HEK293 (cell line): ENCODE measurements at regions not wholly inside any gene's neighbourhood (a gene's known extent, or its start where the extent isn't known, plus 50 kb on each side); places are given as distances from the start of the nearest gene placed in this dataset.

Experiments
- CTCF ChIA-PET: fragments of 350-600 bp; formaldehyde crosslinking; extraction: SDS; loops from one replicate; lab custom pipeline; 2021; ENCODE audit warnings: antibody characterized with exemption; lab: Yijun Ruan, JAX
- POLR2A ChIA-PET: fragments of 300-600 bp; formaldehyde crosslinking; extraction: SDS; loops from one replicate; lab custom pipeline; 2020; ENCODE audit warnings: antibody characterized with exemption, inconsistent platforms; lab: Yijun Ruan, JAX
- H3K27ac ChIP-seq: fragments of 200-500 bp; sonication (Bioruptor generic); 2 replicates; pipeline ENCODE4 v1.5.1; 2014; ENCODE audit warnings: low read depth, low read length, control low read depth, inconsistent platforms; ENCODE audit errors: extremely low read depth
- H3K36me3 ChIP-seq, 2 experiments: fragments of 200-500 bp in 1 of 2; sonication (Bioruptor generic) in 1 of 2; 1 replicate in 1 of 2; 2 replicates in 1 of 2; pipeline ENCODE4 v1.5.1; 2014 to 2017; ENCODE audit warnings: inconsistent platforms in 2 of 2, low read length in 2 of 2; ENCODE audit not compliant: control insufficient read depth in 2 of 2, insufficient read depth in 1 of 2
- H3K4me1 ChIP-seq: fragments of 200-500 bp; sonication (Bioruptor generic); 2 replicates; pipeline ENCODE4 v1.5.1; 2014; ENCODE audit warnings: mild to moderate bottlenecking, low read length, inconsistent platforms; ENCODE audit not compliant: control insufficient read depth, insufficient read depth
- H3K4me3 ChIP-seq: 2 replicates; pipeline ENCODE4 v1.5.1; 2011; ENCODE audit warnings: low read depth, mild to moderate bottlenecking, control low read depth, low read length, moderate library complexity
- H3K9me3 ChIP-seq: fragments of 200-500 bp; sonication (Bioruptor generic); 2 replicates; pipeline ENCODE4 v1.5.1; 2014; ENCODE audit warnings: low read depth, low read length, inconsistent platforms; ENCODE audit not compliant: control insufficient read depth, insufficient read depth
- BCL6B ChIP-seq: fragments of 450-650 bp; formaldehyde crosslinking; IDR thresholded peaks from 2 replicates; pipeline ENCODE4 v1.5.1; 2017; ENCODE audit warnings: missing biosample characterization, missing genetic modification characterization
- OVOL3 ChIP-seq: fragments of 450-650 bp; formaldehyde crosslinking; IDR thresholded peaks from 2 replicates; pipeline ENCODE4 v1.5.1; 2016; ENCODE audit warnings: missing biosample characterization, missing genetic modification characterization
- TCF7L2 ChIP-seq: IDR thresholded peaks from 2 replicates; pipeline ENCODE4 v1.6.1; 2011; ENCODE audit warnings: low read depth, mild to moderate bottlenecking, inconsistent platforms, low read length, moderate library complexity, borderline replicate concordance
- ZFP41 ChIP-seq: fragments of 450-650 bp; formaldehyde crosslinking; IDR thresholded peaks from 2 replicates; pipeline ENCODE4 v1.5.1; 2016; ENCODE audit warnings: missing biosample characterization, missing genetic modification characterization, borderline replicate concordance
- ZNF146 ChIP-seq: fragments of 450-650 bp; formaldehyde crosslinking; IDR thresholded peaks from 2 replicates; pipeline ENCODE4 v1.5.1; 2016; ENCODE audit warnings: missing biosample characterization, missing genetic modification characterization
- ZNF214 ChIP-seq: fragments of 450-650 bp; formaldehyde crosslinking; IDR thresholded peaks from 2 replicates; pipeline ENCODE4 v1.5.1; 2017; ENCODE audit warnings: missing biosample characterization, mild to moderate bottlenecking, missing genetic modification characterization, borderline replicate concordance
- ZNF280C ChIP-seq: fragments of 450-650 bp; formaldehyde crosslinking; IDR thresholded peaks from 2 replicates; pipeline ENCODE4 v1.5.1; 2016; ENCODE audit warnings: missing biosample characterization, missing genetic modification characterization
- ZNF335 ChIP-seq: fragments of 450-650 bp; formaldehyde crosslinking; conservative IDR thresholded peaks from 2 replicates; pipeline ENCODE4 v1.5.1; 2016; ENCODE audit warnings: missing biosample characterization, missing genetic modification characterization
- ZNF416 ChIP-seq: fragments of 450-650 bp; formaldehyde crosslinking; IDR thresholded peaks from 2 replicates; pipeline ENCODE4 v1.5.1; 2016; ENCODE audit warnings: missing biosample characterization, missing genetic modification characterization
- ZNF510 ChIP-seq: fragments of 450-650 bp; formaldehyde crosslinking; IDR thresholded peaks from 2 replicates; pipeline ENCODE4 v1.5.1; 2018; ENCODE audit warnings: mild to moderate bottlenecking, missing genetic modification characterization, missing biosample characterization; ENCODE audit not compliant: insufficient replicate concordance
- ZSCAN30 ChIP-seq: fragments of 450-650 bp; IDR thresholded peaks from 2 replicates; pipeline ENCODE4 v1.5.1; 2018; ENCODE audit warnings: missing biosample characterization, mild to moderate bottlenecking, missing genetic modification characterization, moderate library complexity
- ZSCAN4 ChIP-seq: fragments of 450-650 bp; formaldehyde crosslinking; IDR thresholded peaks from 2 replicates; pipeline ENCODE4 v1.5.1; 2017; ENCODE audit warnings: missing biosample characterization, missing genetic modification characterization
- TF ChIP-seq, protein P1 (sequence below): fragments of 450-650 bp; formaldehyde crosslinking; IDR thresholded peaks from 2 replicates; pipeline ENCODE4 v1.5.0; 2017; ENCODE audit warnings: missing biosample characterization, missing genetic modification characterization, borderline replicate concordance
- TF ChIP-seq, protein P2 (sequence below): fragments of 450-650 bp; formaldehyde crosslinking; IDR thresholded peaks from 2 replicates; pipeline ENCODE4 v1.5.1; 2016; ENCODE audit warnings: missing biosample characterization, missing genetic modification characterization
- TF ChIP-seq, protein P3 (sequence below): fragments of 450-650 bp; formaldehyde crosslinking; IDR thresholded peaks from 2 replicates; pipeline ENCODE4 v1.5.1; 2016; ENCODE audit warnings: missing biosample characterization, missing genetic modification characterization, borderline replicate concordance
- TF ChIP-seq, protein P4 (sequence below): fragments of 450-650 bp; formaldehyde crosslinking; IDR thresholded peaks from 2 replicates; pipeline ENCODE4 v1.5.1; 2016; ENCODE audit warnings: missing biosample characterization, missing genetic modification characterization
- TF ChIP-seq, protein P5 (sequence below): fragments of 450-650 bp; formaldehyde crosslinking; IDR thresholded peaks from 2 replicates; pipeline ENCODE4 v1.5.1; 2016; ENCODE audit warnings: missing biosample characterization, missing genetic modification characterization

GRCh38 chr20:48171626-48172356, 386.5 kb upstream of the SULF2 start (continued):
- TF ChIP-seq, protein P1, sequence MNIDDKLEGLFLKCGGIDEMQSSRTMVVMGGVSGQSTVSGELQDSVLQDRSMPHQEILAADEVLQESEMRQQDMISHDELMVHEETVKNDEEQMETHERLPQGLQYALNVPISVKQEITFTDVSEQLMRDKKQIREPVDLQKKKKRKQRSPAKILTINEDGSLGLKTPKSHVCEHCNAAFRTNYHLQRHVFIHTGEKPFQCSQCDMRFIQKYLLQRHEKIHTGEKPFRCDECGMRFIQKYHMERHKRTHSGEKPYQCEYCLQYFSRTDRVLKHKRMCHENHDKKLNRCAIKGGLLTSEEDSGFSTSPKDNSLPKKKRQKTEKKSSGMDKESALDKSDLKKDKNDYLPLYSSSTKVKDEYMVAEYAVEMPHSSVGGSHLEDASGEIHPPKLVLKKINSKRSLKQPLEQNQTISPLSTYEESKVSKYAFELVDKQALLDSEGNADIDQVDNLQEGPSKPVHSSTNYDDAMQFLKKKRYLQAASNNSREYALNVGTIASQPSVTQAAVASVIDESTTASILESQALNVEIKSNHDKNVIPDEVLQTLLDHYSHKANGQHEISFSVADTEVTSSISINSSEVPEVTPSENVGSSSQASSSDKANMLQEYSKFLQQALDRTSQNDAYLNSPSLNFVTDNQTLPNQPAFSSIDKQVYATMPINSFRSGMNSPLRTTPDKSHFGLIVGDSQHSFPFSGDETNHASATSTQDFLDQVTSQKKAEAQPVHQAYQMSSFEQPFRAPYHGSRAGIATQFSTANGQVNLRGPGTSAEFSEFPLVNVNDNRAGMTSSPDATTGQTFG (tag by site-specific recombination), result no peak
- TF ChIP-seq, protein P2, sequence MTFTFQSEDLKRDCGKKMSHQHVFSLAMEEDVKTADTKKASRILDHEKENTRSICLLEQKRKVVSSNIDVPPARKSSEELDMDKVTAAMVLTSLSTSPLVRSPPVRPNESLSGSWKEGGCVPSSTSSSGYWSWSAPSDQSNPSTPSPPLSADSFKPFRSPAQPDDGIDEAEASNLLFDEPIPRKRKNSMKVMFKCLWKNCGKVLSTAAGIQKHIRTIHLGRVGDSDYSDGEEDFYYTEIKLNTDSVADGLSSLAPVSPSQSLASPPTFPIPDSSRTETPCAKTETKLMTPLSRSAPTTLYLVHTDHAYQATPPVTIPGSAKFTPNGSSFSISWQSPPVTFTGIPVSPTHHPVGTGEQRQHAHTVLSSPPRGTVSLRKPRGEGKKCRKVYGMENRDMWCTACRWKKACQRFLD (tag by site-specific recombination), result no peak
- TF ChIP-seq, protein P3, sequence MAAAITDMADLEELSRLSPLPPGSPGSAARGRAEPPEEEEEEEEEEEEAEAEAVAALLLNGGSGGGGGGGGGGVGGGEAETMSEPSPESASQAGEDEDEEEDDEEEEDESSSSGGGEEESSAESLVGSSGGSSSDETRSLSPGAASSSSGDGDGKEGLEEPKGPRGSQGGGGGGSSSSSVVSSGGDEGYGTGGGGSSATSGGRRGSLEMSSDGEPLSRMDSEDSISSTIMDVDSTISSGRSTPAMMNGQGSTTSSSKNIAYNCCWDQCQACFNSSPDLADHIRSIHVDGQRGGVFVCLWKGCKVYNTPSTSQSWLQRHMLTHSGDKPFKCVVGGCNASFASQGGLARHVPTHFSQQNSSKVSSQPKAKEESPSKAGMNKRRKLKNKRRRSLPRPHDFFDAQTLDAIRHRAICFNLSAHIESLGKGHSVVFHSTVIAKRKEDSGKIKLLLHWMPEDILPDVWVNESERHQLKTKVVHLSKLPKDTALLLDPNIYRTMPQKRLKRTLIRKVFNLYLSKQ (tag by site-specific recombination), result no peak
- TF ChIP-seq ZNF335 (tag by site-specific recombination) (no peak), ZSCAN30 (tag by site-specific recombination) (no peak), ZNF280C (no peak), ZNF146 (tag by site-specific recombination) (no peak), BCL6B (tag by site-specific recombination) (no peak), ZFP41 (no peak)
- TF ChIP-seq, protein P4, sequence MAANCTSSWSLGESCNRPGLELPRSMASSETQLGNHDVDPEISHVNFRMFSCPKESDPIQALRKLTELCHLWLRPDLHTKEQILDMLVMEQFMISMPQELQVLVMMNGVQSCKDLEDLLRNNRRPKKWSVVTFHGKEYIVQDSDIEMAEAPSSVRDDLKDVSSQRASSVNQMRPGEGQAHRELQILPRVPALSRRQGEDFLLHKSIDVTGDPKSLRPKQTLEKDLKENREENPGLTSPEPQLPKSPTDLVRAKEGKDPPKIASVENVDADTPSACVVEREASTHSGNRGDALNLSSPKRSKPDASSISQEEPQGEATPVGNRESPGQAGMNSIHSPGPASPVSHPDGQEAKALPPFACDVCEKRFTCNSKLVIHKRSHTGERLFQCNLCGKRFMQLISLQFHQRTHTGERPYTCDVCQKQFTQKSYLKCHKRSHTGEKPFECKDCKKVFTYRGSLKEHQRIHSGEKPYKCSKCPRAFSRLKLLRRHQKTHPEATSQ, result no peak

- no peaks in the 10 kb centered on the region for H3K36me3 ChIP-seq
- H3K27ac ChIP-seq, result no peak overlapping the region
- no peaks in the 10 kb centered on the region for H3K4me1 ChIP-seq
- POLR2A ChIA-PET, result no interaction called here
- CTCF ChIA-PET, result no interaction called here
- no peaks in the 10 kb centered on the region for H3K9me3 ChIP-seq
- no peak overlapping the region for H3K4me3 ChIP-seq
- TF ChIP-seq, protein P3 (tag by site-specific recombination), result no peak
- TF ChIP-seq ZNF510 (no peak), ZNF214 (tag by site-specific recombination) (no peak), TCF7L2 (no peak), ZNF416 (tag by site-specific recombination) (no peak), OVOL3 (tag by site-specific recombination) (no peak), ZSCAN4 (tag by site-specific recombination) (no peak)
- TF ChIP-seq, protein P5, sequence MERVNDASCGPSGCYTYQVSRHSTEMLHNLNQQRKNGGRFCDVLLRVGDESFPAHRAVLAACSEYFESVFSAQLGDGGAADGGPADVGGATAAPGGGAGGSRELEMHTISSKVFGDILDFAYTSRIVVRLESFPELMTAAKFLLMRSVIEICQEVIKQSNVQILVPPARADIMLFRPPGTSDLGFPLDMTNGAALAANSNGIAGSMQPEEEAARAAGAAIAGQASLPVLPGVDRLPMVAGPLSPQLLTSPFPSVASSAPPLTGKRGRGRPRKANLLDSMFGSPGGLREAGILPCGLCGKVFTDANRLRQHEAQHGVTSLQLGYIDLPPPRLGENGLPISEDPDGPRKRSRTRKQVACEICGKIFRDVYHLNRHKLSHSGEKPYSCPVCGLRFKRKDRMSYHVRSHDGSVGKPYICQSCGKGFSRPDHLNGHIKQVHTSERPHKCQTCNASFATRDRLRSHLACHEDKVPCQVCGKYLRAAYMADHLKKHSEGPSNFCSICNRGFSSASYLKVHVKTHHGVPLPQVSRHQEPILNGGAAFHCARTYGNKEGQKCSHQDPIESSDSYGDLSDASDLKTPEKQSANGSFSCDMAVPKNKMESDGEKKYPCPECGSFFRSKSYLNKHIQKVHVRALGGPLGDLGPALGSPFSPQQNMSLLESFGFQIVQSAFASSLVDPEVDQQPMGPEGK (tag by site-specific recombination), result no peak
- TF ChIP-seq, protein P4, result no peak
Observed at GRCh38 chr20:48171071-48171470, 385.8 kb upstream of the SULF2 start.
